Choroid plexus epithelial cell (primary cell): ENCODE measurements at regions not wholly inside any gene's neighbourhood (a gene's known extent, or its start where the extent isn't known, plus 50 kb on each side); places are given as distances from the start of the nearest gene placed in this dataset.

Experiments used
- DNase-seq: peaks from one replicate; pipeline ENCODE4 v3.0.0-alpha.2; 2010; ENCODE audit warnings: low read depth
- H3K4me3 ChIP-seq: 2 replicates; pipeline ENCODE4 v1.5.1; 2011; ENCODE audit warnings: low read depth, mild to moderate bottlenecking, control low read depth, low read length, moderate library complexity
- TF ChIP-seq, protein P1 (sequence below): conservative IDR thresholded peaks from 2 replicates; pipeline ENCODE4 v1.5.1; 2011; ENCODE audit warnings: low read depth, mild to moderate bottlenecking, control low read depth, inconsistent platforms, low read length, moderate library complexity

DNA sequence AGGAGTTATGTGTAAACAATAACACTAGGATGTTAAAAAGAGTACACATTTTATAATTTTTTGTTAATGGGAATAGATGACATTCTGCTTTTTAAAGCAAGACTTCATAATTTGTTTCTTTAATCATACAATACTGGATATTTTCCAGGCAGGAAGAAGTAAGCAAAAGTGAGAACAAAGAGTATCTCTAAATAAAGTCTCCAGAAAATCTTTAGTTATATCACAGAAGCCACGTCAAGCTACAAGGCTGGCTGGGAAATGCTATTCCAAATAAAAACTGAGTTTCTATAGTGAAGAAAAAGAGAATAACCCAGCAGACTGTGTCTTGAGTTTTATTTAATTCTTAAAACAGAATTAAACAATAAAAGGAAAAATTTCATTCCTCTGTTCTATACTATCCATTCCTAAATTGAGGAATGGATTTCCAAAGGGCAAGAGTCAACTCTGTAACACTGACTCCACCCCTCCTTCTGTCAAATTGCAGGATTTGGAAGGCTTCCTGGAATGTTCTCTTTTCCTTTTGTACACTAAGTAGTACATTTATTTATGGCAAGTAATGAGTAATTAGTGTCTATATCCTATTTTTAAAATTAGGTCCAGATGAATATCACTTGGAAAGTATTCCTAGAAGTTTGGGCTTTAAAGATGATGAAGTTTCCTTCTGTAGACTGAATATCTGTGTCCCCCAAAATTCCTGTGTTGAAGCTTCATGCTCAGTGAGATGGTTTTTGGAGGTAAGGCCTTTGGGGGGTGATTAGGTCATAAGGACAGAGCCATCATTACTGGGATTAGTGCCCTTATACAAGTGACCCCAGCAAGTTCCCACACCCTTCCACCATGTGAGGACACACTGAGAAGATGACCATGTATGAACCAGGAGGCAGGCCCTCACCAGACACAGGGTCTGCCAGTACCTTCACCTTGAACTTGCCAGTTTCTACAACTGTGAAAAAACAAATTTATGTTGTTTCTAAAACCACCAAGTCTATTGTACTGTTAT lies 290.9 kb downstream of the CRPPA start:
- peak; percentile 17 for DNase-seq
- TF ChIP-seq, protein P1, sequence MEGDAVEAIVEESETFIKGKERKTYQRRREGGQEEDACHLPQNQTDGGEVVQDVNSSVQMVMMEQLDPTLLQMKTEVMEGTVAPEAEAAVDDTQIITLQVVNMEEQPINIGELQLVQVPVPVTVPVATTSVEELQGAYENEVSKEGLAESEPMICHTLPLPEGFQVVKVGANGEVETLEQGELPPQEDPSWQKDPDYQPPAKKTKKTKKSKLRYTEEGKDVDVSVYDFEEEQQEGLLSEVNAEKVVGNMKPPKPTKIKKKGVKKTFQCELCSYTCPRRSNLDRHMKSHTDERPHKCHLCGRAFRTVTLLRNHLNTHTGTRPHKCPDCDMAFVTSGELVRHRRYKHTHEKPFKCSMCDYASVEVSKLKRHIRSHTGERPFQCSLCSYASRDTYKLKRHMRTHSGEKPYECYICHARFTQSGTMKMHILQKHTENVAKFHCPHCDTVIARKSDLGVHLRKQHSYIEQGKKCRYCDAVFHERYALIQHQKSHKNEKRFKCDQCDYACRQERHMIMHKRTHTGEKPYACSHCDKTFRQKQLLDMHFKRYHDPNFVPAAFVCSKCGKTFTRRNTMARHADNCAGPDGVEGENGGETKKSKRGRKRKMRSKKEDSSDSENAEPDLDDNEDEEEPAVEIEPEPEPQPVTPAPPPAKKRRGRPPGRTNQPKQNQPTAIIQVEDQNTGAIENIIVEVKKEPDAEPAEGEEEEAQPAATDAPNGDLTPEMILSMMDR = no peak
- no peak overlapping the region for H3K4me3 ChIP-seq

DNA sequence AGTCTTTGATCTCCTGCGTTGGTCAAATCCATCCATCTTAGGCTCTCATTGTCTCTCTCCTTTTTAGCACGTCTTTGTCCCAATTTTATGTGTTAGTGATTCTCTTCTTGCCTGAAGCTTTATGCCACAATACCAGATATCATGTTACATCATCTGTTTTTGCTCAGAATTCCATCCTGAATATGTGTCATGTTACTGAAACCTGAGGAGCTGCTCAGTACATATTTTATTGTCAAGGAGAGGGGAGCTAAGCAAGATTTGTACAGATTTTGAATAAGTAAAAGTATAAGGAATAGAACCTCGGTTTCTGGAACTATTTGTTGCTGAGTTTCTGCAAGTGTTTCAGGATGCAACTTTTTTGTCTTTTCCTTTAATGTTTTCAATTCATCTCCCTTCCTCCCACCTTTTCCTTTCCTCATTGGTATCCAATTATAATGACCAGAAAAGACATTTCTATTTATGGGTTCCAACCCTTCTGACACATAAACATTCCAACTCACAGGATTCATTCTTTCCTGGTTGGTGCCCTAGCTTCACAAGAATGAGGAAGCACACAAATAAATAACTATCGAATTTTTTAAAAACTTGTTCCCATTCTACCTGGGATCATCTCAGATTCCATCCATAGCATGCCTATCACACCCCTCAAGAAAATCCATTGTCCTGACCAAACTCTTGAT lies 291.8 kb downstream of the CRPPA start:
- DNase-seq = peak; percentile 91
- TF ChIP-seq, protein P1 = no peak
- no peak overlapping the region for H3K4me3 ChIP-seq

DNA sequence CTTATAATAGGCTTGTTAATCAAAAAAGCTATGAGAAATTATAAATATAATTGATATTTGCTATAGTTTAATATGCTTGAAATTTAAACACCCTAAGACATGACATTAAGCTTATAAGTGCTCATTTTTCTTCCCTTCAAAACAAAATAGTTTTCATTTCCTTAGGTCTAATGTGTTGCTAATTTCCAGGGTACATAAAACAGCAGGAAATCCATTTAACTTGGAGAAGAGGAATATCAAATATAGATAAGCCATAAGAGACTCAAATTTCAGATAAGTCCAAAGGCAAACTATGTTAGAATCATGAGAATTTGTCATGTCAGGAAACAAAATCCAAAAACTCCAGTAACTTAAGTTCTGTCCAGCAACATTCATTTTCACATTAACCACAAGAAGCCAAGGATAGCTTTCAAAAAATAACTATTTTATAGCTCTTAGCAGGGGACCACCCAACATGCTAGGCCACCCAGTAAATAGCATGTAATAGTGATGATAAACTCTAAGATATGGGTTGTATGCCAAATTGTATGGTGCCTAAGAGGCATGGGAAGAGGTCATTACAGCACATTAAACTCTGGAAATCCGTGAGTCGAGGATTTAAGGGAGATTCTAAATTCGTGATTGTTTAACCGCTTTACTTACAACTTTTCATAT lies 298.1 kb downstream of the CRPPA start:
- DNase-seq = no peak
- TF ChIP-seq, protein P1 = no peak
- no peak overlapping the region for H3K4me3 ChIP-seq

DNA sequence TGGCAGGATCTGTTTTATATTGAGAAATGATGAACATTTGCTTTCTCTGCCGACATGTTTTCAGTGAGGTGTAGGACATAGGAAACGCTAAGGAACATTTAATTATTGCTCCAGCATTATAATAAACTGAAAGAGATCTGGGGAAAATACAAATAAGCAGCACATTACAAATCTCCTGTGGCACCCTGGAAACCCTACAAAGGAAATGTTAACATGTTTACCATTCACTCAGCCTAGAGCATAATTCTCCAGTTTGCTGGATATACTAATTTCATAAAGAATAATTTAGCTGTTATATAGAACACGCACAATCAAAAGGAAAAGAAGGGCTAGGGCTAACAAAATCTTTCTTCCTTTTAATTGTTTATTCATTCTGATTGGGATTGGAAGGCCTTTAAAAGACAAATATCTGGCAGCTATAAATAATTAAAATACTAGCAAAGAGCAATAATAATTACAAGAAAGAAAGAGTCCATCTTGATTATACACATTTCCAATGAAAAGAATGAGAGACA lies 299.4 kb downstream of the CRPPA start:
- no peak for DNase-seq
- TF ChIP-seq, protein P1 = no peak
- no peak overlapping the region for H3K4me3 ChIP-seq

DNA sequence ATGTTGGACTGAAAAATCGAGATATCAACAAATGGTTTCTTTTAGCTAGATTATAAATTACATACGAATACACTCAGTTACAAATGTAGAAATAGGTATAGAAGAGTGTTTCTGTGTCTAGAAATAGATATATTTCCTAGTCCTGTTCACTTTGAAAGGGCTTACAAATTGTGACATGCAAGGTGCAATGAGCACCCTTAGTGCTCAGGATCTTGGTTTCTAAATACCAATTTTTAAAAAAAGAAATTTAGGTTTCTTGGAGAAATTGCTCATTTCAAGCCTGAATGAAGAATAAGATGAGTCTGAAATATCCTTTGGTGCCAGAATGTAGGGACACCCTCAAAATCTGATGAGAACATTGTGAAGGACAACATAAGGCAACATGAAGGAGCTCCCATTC lies 306.0 kb downstream of the CRPPA start:
- no peak for DNase-seq
- TF ChIP-seq, protein P1 = no peak
- no peak overlapping the region for H3K4me3 ChIP-seq

DNA sequence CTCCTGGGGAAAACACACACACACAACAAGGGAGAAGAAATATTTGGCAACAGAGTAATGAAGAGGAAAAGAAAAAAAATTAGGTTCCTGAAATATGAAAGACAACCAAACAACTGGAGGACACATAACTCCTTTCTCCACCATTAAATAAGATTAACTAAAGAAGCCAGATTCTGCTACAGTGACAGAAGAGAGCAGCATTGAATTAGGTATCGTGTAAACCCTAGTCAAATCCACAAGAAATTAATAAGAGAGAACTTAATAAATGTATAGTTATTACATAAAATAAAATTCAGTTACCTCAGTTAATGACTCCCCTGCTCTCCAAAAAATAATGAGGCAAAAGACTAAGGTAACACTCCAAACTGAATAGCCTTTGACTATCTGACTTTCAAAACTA lies 306.7 kb downstream of the CRPPA start:
- H3K4me3 ChIP-seq = no peak overlapping the region
- TF ChIP-seq, protein P1 = peak; percentile 59
- peak; percentile 85 for DNase-seq
